ENCODE measurements at regions not wholly inside any gene's neighbourhood (a gene's known extent, or its start where the extent isn't known, plus 50 kb on each side); places are given as distances from the start of the nearest gene placed in this dataset.
"Not testable (repeated sequence)": the region's sequence is repeated elsewhere in the genome, so short reads cannot be mapped to it uniquely, and the experiment has no call there.

- H3F3A ChIP-seq (replicated peaks; ENCODE audit: insufficient read depth); H2AFZ ChIP-seq (ENCODE audit: low read depth); H3K27ac ChIP-seq (ENCODE audit: low read depth in 2 of 2, low read length in 1 of 2); H3K4me3 ChIP-seq (ENCODE audit: low read depth in 2 of 2, low read length in 1 of 2); H3K4me1 ChIP-seq (ENCODE audit: control insufficient read depth in 1 of 2, insufficient read depth in 2 of 2, low read depth in 1 of 2, low read length in 1 of 2); POLR2A ChIA-PET; H3K9ac ChIP-seq; CTCF ChIA-PET; H3K9me3 ChIP-seq; H3K9me2 ChIP-seq; H3K27me3 ChIP-seq (ENCODE audit: insufficient read depth); DNase-seq: not testable (repeated sequence)
- Histone ChIP-seq H3K4me2 (peak overlapping the region; percentile 46), H3K79me2 (ENCODE audit: insufficient read depth) (peaks cover 90% of the 10 kb centered on the region), H3K36me3 (replicated peaks in 1 of 2; ENCODE audit: control insufficient read depth in 1 of 2, insufficient read depth in 2 of 2, low read length in 1 of 2) (peaks cover 0 to 12% of the 10 kb centered on the region in 2 experiments), H4K20me1 (ENCODE audit: insufficient read depth) (peaks cover 38% of the 10 kb centered on the region)
- WGBS (ENCODE audit: low lambda C conversion rate), result 58% methylated on average over 1 of the region's 1 CpG
Measured at GRCh38 chr17:27094179-27094578, 199.7 kb upstream of the WSB1 start.

GRCh38 chr17:27095821-27096220 lies 198.1 kb upstream of the WSB1 start:
- H3K4me2 ChIP-seq; DNase-seq; H2AFZ ChIP-seq (ENCODE audit: low read depth); H3F3A ChIP-seq (replicated peaks; ENCODE audit: insufficient read depth); H3K4me3 ChIP-seq (ENCODE audit: low read depth in 2 of 2, low read length in 1 of 2); CTCF ChIA-PET; H3K4me1 ChIP-seq (ENCODE audit: control insufficient read depth in 1 of 2, insufficient read depth in 2 of 2, low read depth in 1 of 2, low read length in 1 of 2); H3K27ac ChIP-seq (ENCODE audit: low read depth in 2 of 2, low read length in 1 of 2); POLR2A ChIA-PET; H3K9me2 ChIP-seq; H3K9me3 ChIP-seq; H3K9ac ChIP-seq; H3K27me3 ChIP-seq (ENCODE audit: insufficient read depth): not testable (repeated sequence)
- peaks cover 90% of the 10 kb centered on the region for H3K79me2 ChIP-seq (ENCODE audit: insufficient read depth)
- 93% methylated on average over 4 of the region's 4 CpGs for WGBS (ENCODE audit: low lambda C conversion rate)
- peaks cover 27% of the 10 kb centered on the region for H4K20me1 ChIP-seq (ENCODE audit: insufficient read depth)
- H3K36me3 ChIP-seq (replicated peaks in 1 of 2; ENCODE audit: control insufficient read depth in 1 of 2, insufficient read depth in 2 of 2, low read length in 1 of 2), result peaks cover 0 to 12% of the 10 kb centered on the region in 2 experiments

- POLR2A ChIA-PET; DNase-seq; H2AFZ ChIP-seq (ENCODE audit: low read depth); H3K9me2 ChIP-seq; H3K27ac ChIP-seq (ENCODE audit: low read depth in 2 of 2, low read length in 1 of 2); H3K4me3 ChIP-seq (ENCODE audit: low read depth in 2 of 2, low read length in 1 of 2); H3K9me3 ChIP-seq; H3K36me3 ChIP-seq (replicated peaks in 1 of 2; ENCODE audit: control insufficient read depth in 1 of 2, insufficient read depth in 2 of 2, low read length in 1 of 2); H4K20me1 ChIP-seq (ENCODE audit: insufficient read depth); H3K4me1 ChIP-seq (ENCODE audit: control insufficient read depth in 1 of 2, insufficient read depth in 2 of 2, low read depth in 1 of 2, low read length in 1 of 2); H3K9ac ChIP-seq; H3K4me2 ChIP-seq; H3K27me3 ChIP-seq (ENCODE audit: insufficient read depth); CTCF ChIA-PET; H3F3A ChIP-seq (replicated peaks; ENCODE audit: insufficient read depth): not testable (repeated sequence)
- WGBS (ENCODE audit: low lambda C conversion rate), result 45% methylated on average over 2 of the region's 2 CpGs
- peaks cover 89% of the 10 kb centered on the region for H3K79me2 ChIP-seq (ENCODE audit: insufficient read depth)
Measured at GRCh38 chr17:27099266-27099665, 194.6 kb upstream of the WSB1 start.

- H3K27ac ChIP-seq (ENCODE audit: low read depth in 2 of 2, low read length in 1 of 2); DNase-seq; H4K20me1 ChIP-seq (ENCODE audit: insufficient read depth); H3K4me1 ChIP-seq (ENCODE audit: control insufficient read depth in 1 of 2, insufficient read depth in 2 of 2, low read depth in 1 of 2, low read length in 1 of 2); H3K9me2 ChIP-seq; H3K9me3 ChIP-seq; CTCF ChIA-PET; H3K27me3 ChIP-seq (ENCODE audit: insufficient read depth): not testable (repeated sequence)
- peak overlapping the region; percentile 60 for H3K4me2 ChIP-seq
- H3K79me2 ChIP-seq (ENCODE audit: insufficient read depth), result peaks cover 91% of the 10 kb centered on the region
- H3K9ac ChIP-seq, result peak overlapping the region; percentile 44; the same call in 1 of the 2 replicates
- peak; percentile 50; the same call in 1 of the 2 replicates for TF ChIP-seq YY1 (IDR thresholded peaks at IDR 0.05; ENCODE audit: low read depth)
- POLR2A ChIA-PET, result interaction anchor here (0.6 kb wide), 1 partner anchor 13 kb away, joined by 3 read pairs; no protein-coding TSS in a partner anchor
- peak overlapping the region; percentile 68; the same call in 1 of the 2 replicates for H2AFZ ChIP-seq (ENCODE audit: low read depth)
- H3K4me3 ChIP-seq (ENCODE audit: low read depth in 2 of 2, low read length in 1 of 2), result peak overlapping the region; percentile 37 to 39; a peak in 3 of 4 replicates
- peaks cover 11% of the 10 kb centered on the region for H3F3A ChIP-seq (replicated peaks; ENCODE audit: insufficient read depth)
- H3K36me3 ChIP-seq (replicated peaks in 1 of 2; ENCODE audit: control insufficient read depth in 1 of 2, insufficient read depth in 2 of 2, low read length in 1 of 2), result peaks cover 0 to 23% of the 10 kb centered on the region in 2 experiments
- 35% methylated on average over 12 of the region's 31 CpGs for WGBS (ENCODE audit: low lambda C conversion rate)
Measured at GRCh38 chr17:27104605-27105221, 189.2 kb upstream of the WSB1 start.

Measured in SK-N-SH (cell line).